ENCODE measurements at regions not wholly inside any gene's neighbourhood (a gene's known extent, or its start where the extent isn't known, plus 50 kb on each side); places are given as distances from the start of the nearest gene placed in this dataset.
"Not testable (repeated sequence)": the region's sequence is repeated elsewhere in the genome, so short reads cannot be mapped to it uniquely, and the experiment has no call there.

DNA sequence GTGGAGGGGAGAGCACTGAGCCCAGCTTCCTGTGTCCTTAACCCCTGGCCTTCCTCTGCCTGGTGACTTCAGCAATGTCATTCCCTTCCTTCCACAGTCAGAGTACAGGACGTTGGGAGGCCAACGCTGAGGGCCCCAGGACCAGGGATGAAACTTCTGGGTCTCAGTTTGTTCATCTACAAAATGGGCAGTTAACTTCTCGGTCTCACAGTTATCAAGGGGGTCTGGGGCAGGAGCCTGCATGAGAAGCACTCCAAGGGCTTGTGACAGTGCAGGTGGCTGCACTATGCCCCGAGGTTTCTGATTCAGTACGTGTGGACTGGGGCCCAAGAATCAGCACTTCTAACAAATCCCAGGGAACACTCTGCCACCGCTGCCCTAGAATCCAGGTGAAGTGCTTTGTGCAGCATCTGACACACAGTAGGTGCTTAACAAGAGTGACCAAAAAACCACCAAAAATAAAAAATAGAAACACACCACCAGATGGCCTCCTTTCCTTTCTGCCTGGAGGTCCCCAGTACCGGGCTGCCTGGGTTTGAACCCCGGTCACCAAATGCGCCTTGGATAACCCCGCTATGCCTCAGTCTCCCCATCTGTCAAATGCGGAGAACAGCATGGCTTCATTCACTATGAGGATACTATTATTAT, 80.4 kb downstream of the RFLNA start:
- intact Hi-C loops (cut with DNase I, micrococcal nuclease) = no loop called here
- TF ChIP-seq, protein P1, sequence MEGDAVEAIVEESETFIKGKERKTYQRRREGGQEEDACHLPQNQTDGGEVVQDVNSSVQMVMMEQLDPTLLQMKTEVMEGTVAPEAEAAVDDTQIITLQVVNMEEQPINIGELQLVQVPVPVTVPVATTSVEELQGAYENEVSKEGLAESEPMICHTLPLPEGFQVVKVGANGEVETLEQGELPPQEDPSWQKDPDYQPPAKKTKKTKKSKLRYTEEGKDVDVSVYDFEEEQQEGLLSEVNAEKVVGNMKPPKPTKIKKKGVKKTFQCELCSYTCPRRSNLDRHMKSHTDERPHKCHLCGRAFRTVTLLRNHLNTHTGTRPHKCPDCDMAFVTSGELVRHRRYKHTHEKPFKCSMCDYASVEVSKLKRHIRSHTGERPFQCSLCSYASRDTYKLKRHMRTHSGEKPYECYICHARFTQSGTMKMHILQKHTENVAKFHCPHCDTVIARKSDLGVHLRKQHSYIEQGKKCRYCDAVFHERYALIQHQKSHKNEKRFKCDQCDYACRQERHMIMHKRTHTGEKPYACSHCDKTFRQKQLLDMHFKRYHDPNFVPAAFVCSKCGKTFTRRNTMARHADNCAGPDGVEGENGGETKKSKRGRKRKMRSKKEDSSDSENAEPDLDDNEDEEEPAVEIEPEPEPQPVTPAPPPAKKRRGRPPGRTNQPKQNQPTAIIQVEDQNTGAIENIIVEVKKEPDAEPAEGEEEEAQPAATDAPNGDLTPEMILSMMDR (IDR thresholded peaks at IDR 0.05) = no peak
- no peak overlapping the region for H3K27ac ChIP-seq (ENCODE audit: low read depth in 1 of 2, low read length in 2 of 2)
- ChIA-PET POLR2A (no interaction called here), CTCF (no interaction called here)
- no peaks in the 10 kb centered on the region for H3K27me3 ChIP-seq (ENCODE audit: control insufficient read depth in 1 of 2, insufficient read depth in 2 of 2, low read length in 2 of 2)
- H3K4me1 ChIP-seq (ENCODE audit: insufficient read depth, low read length) = no peaks in the 10 kb centered on the region
- H3K36me3 ChIP-seq (ENCODE audit: insufficient read depth, low read length) = peaks cover 61% of the 10 kb centered on the region
- ATAC-seq (ENCODE audit: poor library complexity) = no peak
- H3K4me1 Mint-ChIP-seq (ENCODE audit: low read depth) = no peaks in the 10 kb centered on the region
- H3K36me3 Mint-ChIP-seq (ENCODE audit: low read depth) = peaks cover 48% of the 10 kb centered on the region
- no peak overlapping the region for H3K4me3 ChIP-seq (ENCODE audit: low read length)
- no peak for DNase-seq
- no peak overlapping the region for H3K27ac Mint-ChIP-seq
- H3K9me3 Mint-ChIP-seq = no peaks in the 10 kb centered on the region
- H3K4me3 Mint-ChIP-seq = no peak overlapping the region
- H3K27me3 Mint-ChIP-seq = no peaks in the 10 kb centered on the region
- H3K9me3 ChIP-seq (ENCODE audit: control insufficient read depth in 1 of 2, insufficient read depth in 1 of 2, low read length in 2 of 2) = no peaks in the 10 kb centered on the region

DNA sequence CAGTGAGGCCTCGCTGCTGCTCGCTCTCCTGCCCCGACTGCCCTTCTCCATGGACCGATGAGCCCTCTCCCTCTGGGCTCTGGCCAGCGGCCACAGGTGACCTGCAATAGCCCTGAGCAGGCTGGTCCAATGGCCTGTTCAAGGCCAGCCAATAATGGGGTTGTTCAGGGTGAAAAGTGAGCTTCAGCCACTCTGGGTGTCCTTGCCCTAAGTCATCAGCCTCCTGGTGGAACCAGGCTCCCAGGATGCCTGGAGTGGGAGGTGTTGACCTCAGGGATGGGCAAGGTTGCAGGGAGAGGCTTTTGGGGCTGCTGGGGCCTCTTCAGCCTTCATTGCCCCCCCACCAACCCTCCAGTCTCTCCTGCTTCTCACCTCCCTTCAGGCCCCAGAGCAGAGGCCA, 79.7 kb downstream of the RFLNA start:
- Histone ChIP-seq H3K27me3 (ENCODE audit: control insufficient read depth in 1 of 2, insufficient read depth in 2 of 2, low read length in 2 of 2) (no peaks in the 10 kb centered on the region), H3K27ac (ENCODE audit: low read depth in 1 of 2, low read length in 2 of 2) (no peak overlapping the region), H3K36me3 (ENCODE audit: insufficient read depth, low read length) (peaks cover 57% of the 10 kb centered on the region), H3K4me3 (ENCODE audit: low read length) (no peak overlapping the region), H3K9me3 (ENCODE audit: control insufficient read depth in 1 of 2, insufficient read depth in 1 of 2, low read length in 2 of 2) (no peaks in the 10 kb centered on the region), H3K4me1 (ENCODE audit: insufficient read depth, low read length) (no peaks in the 10 kb centered on the region)
- Mint-ChIP-seq H3K9me3 (no peaks in the 10 kb centered on the region), H3K36me3 (ENCODE audit: low read depth) (peaks cover 48% of the 10 kb centered on the region), H3K4me3 (no peak overlapping the region), H3K27ac (no peak overlapping the region), H3K27me3 (no peaks in the 10 kb centered on the region), H3K4me1 (ENCODE audit: low read depth) (no peaks in the 10 kb centered on the region)
- no peak for ATAC-seq (ENCODE audit: poor library complexity)
- DNase-seq = no peak
- ChIA-PET POLR2A (no interaction called here), CTCF (no interaction called here)
- TF ChIP-seq, protein P1 (IDR thresholded peaks at IDR 0.05) = no peak
- intact Hi-C loops (cut with DNase I, micrococcal nuclease) = no loop called here

DNA sequence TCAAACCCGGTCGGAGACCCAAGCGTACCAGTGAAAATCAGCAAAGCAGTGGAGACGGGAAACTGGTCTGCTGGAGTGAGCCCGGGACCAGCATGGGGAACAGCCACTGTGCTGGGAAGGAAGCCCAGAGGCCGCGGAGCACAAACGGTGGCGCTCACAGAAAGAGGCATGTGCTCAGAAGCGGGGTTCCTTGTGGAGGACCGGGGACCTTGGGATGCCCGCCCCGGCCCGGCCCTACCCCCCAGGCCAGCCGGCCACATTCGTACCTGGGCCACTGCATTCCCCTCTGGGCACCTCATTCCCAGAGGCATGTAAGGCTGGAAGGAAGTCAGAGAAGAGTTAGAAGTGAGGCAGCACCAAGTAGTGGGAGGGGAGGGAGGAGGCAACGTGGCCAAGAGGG, 79.3 kb downstream of the RFLNA start:
- Mint-ChIP-seq H3K9me3 (no peaks in the 10 kb centered on the region), H3K27ac (no peak overlapping the region), H3K36me3 (ENCODE audit: low read depth) (peaks cover 45% of the 10 kb centered on the region), H3K4me1 (ENCODE audit: low read depth) (no peaks in the 10 kb centered on the region), H3K27me3 (no peaks in the 10 kb centered on the region), H3K4me3 (no peak overlapping the region)
- Histone ChIP-seq H3K36me3 (ENCODE audit: insufficient read depth, low read length) (peaks cover 53% of the 10 kb centered on the region), H3K27me3 (ENCODE audit: control insufficient read depth in 1 of 2, insufficient read depth in 2 of 2, low read length in 2 of 2) (no peaks in the 10 kb centered on the region), H3K4me1 (ENCODE audit: insufficient read depth, low read length) (no peaks in the 10 kb centered on the region), H3K27ac (ENCODE audit: low read depth in 1 of 2, low read length in 2 of 2) (no peak overlapping the region), H3K9me3 (ENCODE audit: control insufficient read depth in 1 of 2, insufficient read depth in 1 of 2, low read length in 2 of 2) (no peaks in the 10 kb centered on the region), H3K4me3 (ENCODE audit: low read length) (no peak overlapping the region)
- ChIA-PET CTCF (no interaction called here), POLR2A (no interaction called here)
- ATAC-seq (ENCODE audit: poor library complexity) (no peak), DNase-seq (no peak)
- TF ChIP-seq, protein P1 (IDR thresholded peaks at IDR 0.05) = no peak
- intact Hi-C loops (cut with DNase I, micrococcal nuclease) = no loop called here

DNA sequence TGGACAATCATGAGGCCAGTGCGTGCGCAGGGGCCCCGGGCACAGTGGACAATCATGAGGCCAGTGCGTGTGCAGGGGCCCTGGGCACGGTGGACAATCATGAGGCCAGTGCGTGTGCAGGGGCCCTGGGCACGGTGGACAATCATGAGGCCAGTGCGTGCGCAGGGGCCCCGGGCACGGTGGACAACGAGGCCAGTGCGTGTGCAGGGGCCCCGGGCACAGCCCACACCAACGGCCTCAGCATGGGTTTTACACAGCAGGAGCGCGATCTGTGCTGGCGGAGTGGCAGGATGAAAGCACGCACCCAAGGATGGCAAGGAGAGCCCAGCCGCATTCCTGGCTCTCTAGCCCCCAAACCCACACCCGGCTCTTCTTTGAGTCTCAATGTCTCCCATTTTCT, 78.8 kb downstream of the RFLNA start:
- H3K4me3 Mint-ChIP-seq; H3K27me3 ChIP-seq (ENCODE audit: control insufficient read depth in 1 of 2, insufficient read depth in 2 of 2, low read length in 2 of 2); H3K4me1 Mint-ChIP-seq (ENCODE audit: low read depth); H3K27ac Mint-ChIP-seq; H3K9me3 Mint-ChIP-seq; CTCF ChIA-PET; H3K27ac ChIP-seq (ENCODE audit: low read depth in 1 of 2, low read length in 2 of 2); H3K4me3 ChIP-seq (ENCODE audit: low read length); DNase-seq; H3K27me3 Mint-ChIP-seq; intact Hi-C loops (cut with DNase I, micrococcal nuclease); H3K4me1 ChIP-seq (ENCODE audit: insufficient read depth, low read length); POLR2A ChIA-PET; H3K9me3 ChIP-seq (ENCODE audit: control insufficient read depth in 1 of 2, insufficient read depth in 1 of 2, low read length in 2 of 2); ATAC-seq (ENCODE audit: poor library complexity): not testable (repeated sequence)
- H3K36me3 ChIP-seq (ENCODE audit: insufficient read depth, low read length) = peaks cover 54% of the 10 kb centered on the region
- peaks cover 48% of the 10 kb centered on the region for H3K36me3 Mint-ChIP-seq (ENCODE audit: low read depth)

Measured in CD4-positive, alpha-beta T cell (primary cell).